ENCODE measurements at regions not wholly inside any gene's neighbourhood (a gene's known extent, or its start where the extent isn't known, plus 50 kb on each side); places are given as distances from the start of the nearest gene placed in this dataset.

GRCh38 chr1:213657013-213657412, 330.8 kb upstream of the PROX1 start:
- Histone ChIP-seq H3K79me2 (replicated peaks; ENCODE audit: insufficient read depth, low read length) (no peaks in the 10 kb centered on the region), H3K9me2 (ENCODE audit: insufficient read depth, low read length) (no peaks in the 10 kb centered on the region), H3K9me3 (ENCODE audit: low read length) (no peaks in the 10 kb centered on the region), H3K36me3 (ENCODE audit: insufficient read depth, low read length) (no peaks in the 10 kb centered on the region), H3F3A (ENCODE audit: insufficient read depth, low read length, poor library complexity, severe bottlenecking) (no peaks in the 10 kb centered on the region), H3K9ac (ENCODE audit: low read length) (no peak overlapping the region), H3K27me3 (ENCODE audit: insufficient read depth, low read depth, low read length) (no peaks in the 10 kb centered on the region), H3K4me3 (ENCODE audit: low read length) (no peak overlapping the region), H4K20me1 (ENCODE audit: insufficient read depth) (no peaks in the 10 kb centered on the region), H2AFZ (ENCODE audit: low read depth, low read length) (no peak overlapping the region), H3K27ac (ENCODE audit: low read length) (no peak overlapping the region), H3K4me2 (ENCODE audit: low read length) (no peak overlapping the region)
- TF ChIP-seq REST (IDR thresholded peaks at IDR 0.05; ENCODE audit: borderline replicate concordance) (no peak), EP300 (conservative IDR thresholded peaks at IDR 0.05; ENCODE audit: poor library complexity, severe bottlenecking) (no peak), CTCF (IDR thresholded peaks at IDR 0.05; ENCODE audit: poor library complexity, severe bottlenecking) (no peak), RAD21 (conservative IDR thresholded peaks at IDR 0.05) (no peak), MXI1 (conservative IDR thresholded peaks at IDR 0.05; ENCODE audit: poor library complexity, severe bottlenecking) (no peak), SMC3 (conservative IDR thresholded peaks at IDR 0.05; ENCODE audit: poor library complexity) (no peak), TAF1 (IDR thresholded peaks at IDR 0.05; ENCODE audit: low read depth) (no peak), POLR2AphosphoS5 (IDR thresholded peaks at IDR 0.05) (no peak), EZH2 (IDR thresholded peaks at IDR 0.05; ENCODE audit: borderline replicate concordance, insufficient read depth, low read length, poor library complexity, severe bottlenecking) (no peak)

GRCh38 chr1:213657879-213658278, 329.9 kb upstream of the PROX1 start:
- no peak for TF ChIP-seq SMC3 (conservative IDR thresholded peaks at IDR 0.05; ENCODE audit: poor library complexity)
- TF ChIP-seq CTCF (IDR thresholded peaks at IDR 0.05; ENCODE audit: poor library complexity, severe bottlenecking), result no peak
- TF ChIP-seq EP300 (conservative IDR thresholded peaks at IDR 0.05; ENCODE audit: poor library complexity, severe bottlenecking), result no peak
- no peak for TF ChIP-seq POLR2AphosphoS5 (IDR thresholded peaks at IDR 0.05)
- no peak for TF ChIP-seq MXI1 (conservative IDR thresholded peaks at IDR 0.05; ENCODE audit: poor library complexity, severe bottlenecking)
- no peak for TF ChIP-seq REST (IDR thresholded peaks at IDR 0.05; ENCODE audit: borderline replicate concordance)
- no peak for TF ChIP-seq RAD21 (conservative IDR thresholded peaks at IDR 0.05)
- TF ChIP-seq EZH2 (IDR thresholded peaks at IDR 0.05; ENCODE audit: borderline replicate concordance, insufficient read depth, low read length, poor library complexity, severe bottlenecking), result no peak
- TF ChIP-seq TAF1 (IDR thresholded peaks at IDR 0.05; ENCODE audit: low read depth), result no peak
- H3K4me3 ChIP-seq (ENCODE audit: low read length), result no peak overlapping the region
- no peaks in the 10 kb centered on the region for H3K9me2 ChIP-seq (ENCODE audit: insufficient read depth, low read length)
- H3F3A ChIP-seq (ENCODE audit: insufficient read depth, low read length, poor library complexity, severe bottlenecking), result no peaks in the 10 kb centered on the region
- no peaks in the 10 kb centered on the region for H4K20me1 ChIP-seq (ENCODE audit: insufficient read depth)
- no peaks in the 10 kb centered on the region for H3K79me2 ChIP-seq (replicated peaks; ENCODE audit: insufficient read depth, low read length)
- H3K9ac ChIP-seq (ENCODE audit: low read length), result no peak overlapping the region
- no peaks in the 10 kb centered on the region for H3K9me3 ChIP-seq (ENCODE audit: low read length)
- no peaks in the 10 kb centered on the region for H3K27me3 ChIP-seq (ENCODE audit: insufficient read depth, low read depth, low read length)
- no peaks in the 10 kb centered on the region for H3K36me3 ChIP-seq (ENCODE audit: insufficient read depth, low read length)
- no peak overlapping the region for H2AFZ ChIP-seq (ENCODE audit: low read depth, low read length)
- no peak overlapping the region for H3K4me2 ChIP-seq (ENCODE audit: low read length)
- no peak overlapping the region for H3K27ac ChIP-seq (ENCODE audit: low read length)
